B cell (primary cell): ENCODE measurements at regions not wholly inside any gene's neighbourhood (a gene's known extent, or its start where the extent isn't known, plus 50 kb on each side); places are given as distances from the start of the nearest gene placed in this dataset.
A peak's percentile ranks its signal among the peaks of the same experiment; 100 is the strongest.

Experiments used
- ATAC-seq: fragments of 200-7000 bp; cut with Tn5 transposase; one replicate; pipeline ENCODE4 v1.10.0; 2021; ENCODE audit warnings: low read depth, mild to moderate bottlenecking, moderate number of reproducible peaks, moderate library complexity
- CTCF ChIA-PET: fragments of 350-600 bp; sonication (Branson Sonifier 250); formaldehyde crosslinking; loops from one replicate; lab custom pipeline; 2021; ENCODE audit warnings: antibody characterized with exemption, inconsistent platforms; lab: Charles Lee
- POLR2A ChIA-PET: fragments of 350-600 bp; sonication (Branson Sonifier 250); formaldehyde crosslinking; loops from one replicate; lab custom pipeline; 2021; ENCODE audit warnings: antibody characterized with exemption; lab: Charles Lee
- DNase-seq: peaks from one replicate; pipeline ENCODE4 v3.0.0; 2013
- H2AFZ ChIP-seq: 2 replicates; pipeline ENCODE4 v1.6.1; 2012; ENCODE audit warnings: mild to moderate bottlenecking, low read depth, low read length; ENCODE audit not compliant: insufficient read depth, poor library complexity, severe bottlenecking
- H3K27ac ChIP-seq, 2 donors: 1 replicate in 1 of 2; 2 replicates in 1 of 2; pipeline ENCODE4 v1.5.1; 2012 to 2013; ENCODE audit warnings: low read length in 2 of 2, mild to moderate bottlenecking in 2 of 2, moderate library complexity in 1 of 2
- H3K27me3 ChIP-seq, 4 experiments: fragments of 200-600 bp in 1 of 4; sonication (generic) in 1 of 4; replicated peaks in 1 of 4; 1 replicate in 2 of 4; 2 replicates in 2 of 4; pipeline versions ENCODE4 v1.6.1 to v1.7.0; 2013 to 2016; ENCODE audit warnings: low read length in 3 of 4, mild to moderate bottlenecking in 2 of 4, mixed read lengths in 1 of 4, moderate library complexity in 1 of 4; ENCODE audit not compliant: insufficient read depth in 4 of 4, control insufficient read depth in 3 of 4; ENCODE audit errors: control extremely low read depth in 1 of 4
- H3K36me3 ChIP-seq, 2 experiments: replicated peaks in 1 of 2; 1 replicate in 1 of 2; 2 replicates in 1 of 2; pipeline versions ENCODE4 v1.6.1 to v1.7.1; 2013; ENCODE audit warnings: low read length in 1 of 2; ENCODE audit not compliant: insufficient read depth in 2 of 2, control insufficient read depth in 1 of 2; ENCODE audit errors: control extremely low read depth in 1 of 2, extremely low read depth in 1 of 2
- H3K4me1 ChIP-seq, 2 donors: fragments of 200-600 bp in 1 of 2; sonication (generic) in 1 of 2; 1 replicate in 1 of 2; 2 replicates in 1 of 2; pipeline versions ENCODE4 v1.5.1 to v1.6.1; 2013 to 2017; ENCODE audit warnings: low read length in 2 of 2; ENCODE audit not compliant: control insufficient read depth in 2 of 2, insufficient read depth in 2 of 2
- H3K4me2 ChIP-seq: replicated peaks from 2 replicates; pipeline ENCODE3; 2012; ENCODE audit warnings: mild to moderate bottlenecking, low read depth, low read length; ENCODE audit not compliant: poor library complexity, severe bottlenecking
- H3K4me3 ChIP-seq, 5 experiments: fragments of 200-600 bp in 1 of 5; sonication (generic) in 1 of 5; 1 replicate in 3 of 5; 2 replicates in 2 of 5; pipeline versions ENCODE4 v1.5.1 to v1.7.0; 2011 to 2016; ENCODE audit warnings: low read length in 4 of 5, mild to moderate bottlenecking in 4 of 5, low read depth in 2 of 5, control low read depth in 1 of 5, moderate library complexity in 1 of 5; ENCODE audit not compliant: insufficient read depth in 1 of 5; ENCODE audit errors: control extremely low read depth in 1 of 5, extremely low read depth in 1 of 5
- H3K79me2 ChIP-seq: fragments of 200-600 bp; sonication (generic); one replicate; pipeline ENCODE4 v1.6.0; 2016; ENCODE audit warnings: low read length; ENCODE audit not compliant: control insufficient read depth, insufficient read depth
- H3K9ac ChIP-seq: fragments of 200-600 bp; sonication (generic); 2 replicates; pipeline ENCODE4 v1.6.1; 2017; ENCODE audit warnings: mild to moderate bottlenecking, low read length, moderate library complexity
- H3K9me3 ChIP-seq, 3 donors: one replicate each; pipeline versions ENCODE4 v1.6.1 to v1.7.1; 2013; ENCODE audit warnings: low read length in 2 of 3; ENCODE audit not compliant: control insufficient read depth in 2 of 3, insufficient read depth in 1 of 3; ENCODE audit errors: control extremely low read depth in 1 of 3
- H4K20me1 ChIP-seq: 2 replicates; pipeline ENCODE4 v1.6.0; 2012; ENCODE audit warnings: mild to moderate bottlenecking, low read length; ENCODE audit not compliant: insufficient read depth, control insufficient read depth, poor library complexity, severe bottlenecking
- H3K27ac Mint-ChIP-seq: one replicate; pipeline ENCODE4 v1.8.0; 2021; ENCODE audit warnings: mixed read lengths
- H3K27me3 Mint-ChIP-seq: one replicate; pipeline ENCODE4 v1.8.0; 2021; ENCODE audit warnings: mixed read lengths
- H3K4me1 Mint-ChIP-seq: one replicate; pipeline ENCODE4 v1.8.0; 2021; ENCODE audit warnings: mixed read lengths
- H3K4me3 Mint-ChIP-seq: one replicate; pipeline ENCODE4 v1.8.0; 2021; ENCODE audit warnings: mixed read lengths
- H3K9me3 Mint-ChIP-seq: one replicate; pipeline ENCODE4 v1.8.0; 2022; ENCODE audit warnings: mixed read lengths; ENCODE audit not compliant: insufficient read depth
- EZH2 ChIP-seq: IDR thresholded peaks from 2 replicates; pipeline ENCODE4 v1.6.1; 2012; ENCODE audit warnings: borderline replicate concordance, low read depth, mild to moderate bottlenecking, moderate library complexity, low read length; ENCODE audit not compliant: insufficient read depth, poor library complexity, severe bottlenecking
- WGBS: methylation state at CpG from one replicate; pipeline ENCODE4 v1.1.5; 2013; ENCODE audit warnings: missing lambda C conversion rate; ENCODE audit not compliant: insufficient coverage; 5-methylcytosine and 5-hydroxymethylcytosine counted together
- intact Hi-C: fragments of 100-400 bp; cut with micrococcal nuclease; formaldehyde crosslinking; loops from one replicate; pipeline ENCODE4 v1.10.0; 2022
- TF ChIP-seq, protein P1 (sequence below): fragments of 200-600 bp; IDR thresholded peaks from one replicate; pipeline ENCODE4 v1.8.0; 2022; ENCODE audit warnings: antibody characterized with exemption, mild to moderate bottlenecking

DNA sequence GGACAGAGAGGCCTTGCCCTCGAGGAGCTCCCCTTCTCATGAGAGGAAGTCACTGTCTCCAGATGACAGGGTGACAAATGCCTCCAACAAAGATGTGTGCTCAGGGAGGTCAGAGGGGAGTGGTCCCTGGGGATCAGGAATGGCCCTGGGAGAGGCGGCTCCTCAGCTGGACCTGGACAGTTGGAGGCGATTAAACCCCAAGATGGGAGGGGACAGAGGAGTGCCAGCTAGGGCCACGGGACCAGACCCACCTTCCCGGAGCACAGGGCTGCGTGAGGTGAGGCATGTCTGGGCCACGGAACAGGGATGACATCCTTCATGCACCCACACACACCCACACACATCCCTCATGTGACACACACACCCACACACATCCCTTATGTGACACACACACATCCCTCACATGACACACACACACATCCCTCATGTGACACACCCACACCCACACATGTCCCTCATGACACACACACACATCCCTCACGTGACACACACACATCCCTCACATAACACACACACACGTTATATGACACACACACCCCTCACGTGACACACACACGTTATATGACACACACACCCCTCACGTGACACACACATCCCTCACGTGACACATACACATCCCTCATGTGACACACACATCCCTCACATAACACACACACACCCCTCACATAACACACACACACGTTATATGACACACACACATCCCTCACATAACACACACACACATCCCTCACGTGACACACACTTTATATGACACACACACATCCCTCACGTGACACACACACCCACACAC, 57.4 kb upstream of the SLCO4A1 start:
- ChIA-PET POLR2A (no interaction called here), CTCF (no interaction called here)
- Mint-ChIP-seq H3K4me1 (peaks cover 4% of the 10 kb centered on the region), H3K27ac (peak overlapping the region; percentile 41), H3K27me3 (peaks cover 42% of the 10 kb centered on the region), H3K9me3 (no peaks in the 10 kb centered on the region), H3K4me3 (no peak overlapping the region)
- H3K79me2 ChIP-seq, result no peaks in the 10 kb centered on the region
- no peaks in the 10 kb centered on the region for H3K36me3 ChIP-seq
- no peak overlapping the region for H3K4me3 ChIP-seq
- peaks cover 0 to 52% (median 4%) of the 10 kb centered on the region in 4 experiments for H3K27me3 ChIP-seq
- no peak overlapping the region for H3K4me2 ChIP-seq
- intact Hi-C loops, result no loop called here
- no peak overlapping the region for H3K9ac ChIP-seq
- no peak overlapping the region for H3K27ac ChIP-seq
- no peak overlapping the region for H2AFZ ChIP-seq
- TF ChIP-seq, protein P1, sequence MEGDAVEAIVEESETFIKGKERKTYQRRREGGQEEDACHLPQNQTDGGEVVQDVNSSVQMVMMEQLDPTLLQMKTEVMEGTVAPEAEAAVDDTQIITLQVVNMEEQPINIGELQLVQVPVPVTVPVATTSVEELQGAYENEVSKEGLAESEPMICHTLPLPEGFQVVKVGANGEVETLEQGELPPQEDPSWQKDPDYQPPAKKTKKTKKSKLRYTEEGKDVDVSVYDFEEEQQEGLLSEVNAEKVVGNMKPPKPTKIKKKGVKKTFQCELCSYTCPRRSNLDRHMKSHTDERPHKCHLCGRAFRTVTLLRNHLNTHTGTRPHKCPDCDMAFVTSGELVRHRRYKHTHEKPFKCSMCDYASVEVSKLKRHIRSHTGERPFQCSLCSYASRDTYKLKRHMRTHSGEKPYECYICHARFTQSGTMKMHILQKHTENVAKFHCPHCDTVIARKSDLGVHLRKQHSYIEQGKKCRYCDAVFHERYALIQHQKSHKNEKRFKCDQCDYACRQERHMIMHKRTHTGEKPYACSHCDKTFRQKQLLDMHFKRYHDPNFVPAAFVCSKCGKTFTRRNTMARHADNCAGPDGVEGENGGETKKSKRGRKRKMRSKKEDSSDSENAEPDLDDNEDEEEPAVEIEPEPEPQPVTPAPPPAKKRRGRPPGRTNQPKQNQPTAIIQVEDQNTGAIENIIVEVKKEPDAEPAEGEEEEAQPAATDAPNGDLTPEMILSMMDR, result no peak
- no peak for TF ChIP-seq EZH2
- ATAC-seq (no peak), DNase-seq (no peak)
- no peaks in the 10 kb centered on the region for H4K20me1 ChIP-seq
- no peaks in the 10 kb centered on the region for H3K4me1 ChIP-seq
- WGBS, result 78% methylated on average over 16 of the region's 16 CpGs
- H3K9me3 ChIP-seq, result no peaks in the 10 kb centered on the region

DNA sequence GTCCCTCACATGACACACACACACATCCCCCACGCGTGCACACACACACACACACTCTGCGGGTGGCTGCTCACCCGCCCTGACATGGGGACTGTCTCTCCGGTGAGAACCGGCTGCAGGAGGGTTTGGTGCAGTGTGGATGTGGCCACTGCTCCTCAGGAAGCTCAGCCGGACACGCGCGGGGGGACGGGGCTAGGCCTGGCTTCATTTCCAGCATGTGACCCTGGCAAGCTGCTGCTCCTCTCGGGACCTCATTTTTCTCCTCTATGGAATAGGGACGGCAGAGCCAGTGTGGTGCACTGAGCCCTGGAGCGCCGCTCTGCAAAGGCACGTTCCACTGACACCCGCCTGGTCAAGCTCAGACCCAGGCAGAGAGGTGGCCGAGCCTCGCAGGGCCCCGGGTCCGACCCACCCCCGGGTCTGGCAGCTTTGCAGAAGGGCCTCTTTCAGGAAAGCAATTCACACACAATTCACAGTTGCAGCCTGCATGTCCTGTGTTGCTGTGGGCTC, 56.8 kb upstream of the SLCO4A1 start:
- H3K27me3 ChIP-seq, result peaks cover 0 to 46% (median 4%) of the 10 kb centered on the region in 4 experiments
- H4K20me1 ChIP-seq, result no peaks in the 10 kb centered on the region
- H3K4me2 ChIP-seq, result no peak overlapping the region
- H3K36me3 ChIP-seq, result no peaks in the 10 kb centered on the region
- no peak overlapping the region for H3K27ac ChIP-seq
- H3K4me3 ChIP-seq, result no peak overlapping the region
- Mint-ChIP-seq H3K4me1 (peaks cover 4% of the 10 kb centered on the region), H3K27ac (peak overlapping the region; percentile 41), H3K4me3 (no peak overlapping the region), H3K27me3 (peaks cover 35% of the 10 kb centered on the region), H3K9me3 (no peaks in the 10 kb centered on the region)
- ChIA-PET CTCF (no interaction called here), POLR2A (no interaction called here)
- TF ChIP-seq EZH2, result no peak
- TF ChIP-seq, protein P1, result no peak
- H3K9me3 ChIP-seq, result no peaks in the 10 kb centered on the region
- intact Hi-C loops, result no loop called here
- DNase-seq, result no peak
- H3K79me2 ChIP-seq, result no peaks in the 10 kb centered on the region
- no peak overlapping the region for H2AFZ ChIP-seq
- H3K4me1 ChIP-seq, result no peaks in the 10 kb centered on the region
- 87% methylated on average over 19 of the region's 22 CpGs for WGBS
- ATAC-seq, result no peak
- H3K9ac ChIP-seq, result no peak overlapping the region
